Body of pancreas (tissue), 4 donors: ENCODE measurements at regions not wholly inside any gene's neighbourhood (a gene's known extent, or its start where the extent isn't known, plus 50 kb on each side); places are given as distances from the start of the nearest gene placed in this dataset.
"Not testable (repeated sequence)": the region's sequence is repeated elsewhere in the genome, so short reads cannot be mapped to it uniquely, and the experiment has no call there.

Experiments used
- ATAC-seq: fragments of 150-250 bp; one replicate; pipeline ENCODE4 v1.9.1; 2016
- DNase-seq, 4 donors: peaks; one replicate each; pipeline ENCODE4 v3.0.0-alpha.2; 2019
- H3K27ac ChIP-seq, 4 donors: fragments of 200-600 bp; sonication (generic); 1 replicate in 3 of 4; 2 replicates in 1 of 4; pipeline versions ENCODE4 v1.5.1 to v1.6.1; 2016 to 2019; ENCODE audit warnings: mild to moderate bottlenecking in 1 of 4, mixed read lengths in 1 of 4, moderate library complexity in 1 of 4
- H3K27me3 ChIP-seq, 2 donors: fragments of 200-600 bp; sonication (generic); one replicate each; pipeline ENCODE4 v1.6.0; 2016; ENCODE audit warnings: mild to moderate bottlenecking in 1 of 2
- H3K36me3 ChIP-seq, 2 donors: fragments of 200-600 bp; sonication (generic); replicated peaks in 1 of 2; 2 replicates each; pipeline ENCODE4 v1.5.1; 2016; ENCODE audit warnings: low read depth in 2 of 2; ENCODE audit not compliant: insufficient read depth in 1 of 2
- H3K4me1 ChIP-seq: fragments of 200-600 bp; sonication (generic); one replicate; pipeline ENCODE4 v1.6.0; 2016
- H3K4me3 ChIP-seq, 2 donors: fragments of 200-600 bp; sonication (generic); 1 replicate in 1 of 2; 2 replicates in 1 of 2; pipeline ENCODE4 v1.5.1; 2016 to 2019
- H3K9me3 ChIP-seq, 3 donors: fragments of 200-600 bp; sonication (generic); 1 replicate in 2 of 3; 2 replicates in 1 of 3; pipeline ENCODE4 v1.5.1; 2016
- CTCF ChIP-seq, 7 experiments: fragments of 450-650 bp in 4 of 7; fragments of 200-600 bp in 3 of 7; sonication (generic) in 3 of 7; IDR thresholded peaks; one replicate each; pipeline ENCODE4 v1.5.1; 2016 to 2019; ENCODE audit warnings: antibody characterized with exemption in 7 of 7
- POLR2A ChIP-seq, 3 donors: fragments of 450-650 bp; IDR thresholded peaks; one replicate each; pipeline ENCODE4 v1.6.1; 2016; ENCODE audit warnings: antibody characterized with exemption in 3 of 3, mild to moderate bottlenecking in 2 of 3
- WGBS, 2 donors: methylation state at CpG; one replicate each; pipeline ENCODE4 v1.1.5; 2017; 5-methylcytosine and 5-hydroxymethylcytosine counted together
- intact Hi-C: fragments of 100-400 bp; cut with DNase I; formaldehyde crosslinking; loops from one replicate; pipeline ENCODE4 v1.15.1; 2023

- intact Hi-C loops: no loop called here
- no peak overlapping the region for H3K4me3 ChIP-seq
- no peaks in the 10 kb centered on the region for H3K27me3 ChIP-seq
- DNase-seq (no peak), ATAC-seq (no peak)
- TF ChIP-seq POLR2A (IDR thresholded peaks at IDR 0.05) (no peak), CTCF (IDR thresholded peaks at IDR 0.05) (no peak)
- H3K4me1 ChIP-seq: peaks cover 41% of the 10 kb centered on the region
- H3K36me3 ChIP-seq: no peaks in the 10 kb centered on the region
- WGBS, 2 donors: 64 to 70% methylated on average over 1 of the region's 1 CpG
- no peaks in the 10 kb centered on the region for H3K9me3 ChIP-seq
- peak overlapping the region in 2 of 4 donors; percentile 26 to 31 for H3K27ac ChIP-seq
These were observed 420.1 kb upstream of the ACVR2A start for GRCh38 chr2:147424766-147425165.

- Histone ChIP-seq H3K27me3 (no peaks in the 10 kb centered on the region), H3K36me3 (no peaks in the 10 kb centered on the region), H3K9me3 (no peaks in the 10 kb centered on the region), H3K4me3 (no peak overlapping the region), H3K27ac (no peak overlapping the region), H3K4me1 (peaks cover 17% of the 10 kb centered on the region)
- intact Hi-C loops: no loop called here
- DNase-seq: no peak
- 71 to 84% methylated on average over 1 of the region's 1 CpG for WGBS, 2 donors
- TF ChIP-seq POLR2A (IDR thresholded peaks at IDR 0.05): no peak
- TF ChIP-seq CTCF (IDR thresholded peaks at IDR 0.05): no peak
- ATAC-seq: no peak
These were observed 423.7 kb upstream of the ACVR2A start for GRCh38 chr2:147420947-147421675.

- no peaks in the 10 kb centered on the region for H3K36me3 ChIP-seq
- H3K4me3 ChIP-seq: no peak overlapping the region
- TF ChIP-seq POLR2A (IDR thresholded peaks at IDR 0.05): no peak
- TF ChIP-seq CTCF (IDR thresholded peaks at IDR 0.05): no peak
- peaks cover 11% of the 10 kb centered on the region for H3K4me1 ChIP-seq
- DNase-seq: no peak
- no peaks in the 10 kb centered on the region for H3K27me3 ChIP-seq
- ATAC-seq: no peak
- H3K9me3 ChIP-seq: no peaks in the 10 kb centered on the region
- H3K27ac ChIP-seq: no peak overlapping the region
- 63 to 67% methylated on average over 7 of the region's 7 CpGs for WGBS, 2 donors
- intact Hi-C loops: no loop called here
These were observed 424.3 kb upstream of the ACVR2A start for GRCh38 chr2:147420517-147420916.

GRCh38 chr2:147416099-147416498, 428.7 kb upstream of the ACVR2A start:
- no peaks in the 10 kb centered on the region for H3K27me3 ChIP-seq
- H3K4me1 ChIP-seq: no peaks in the 10 kb centered on the region
- no peak overlapping the region for H3K4me3 ChIP-seq
- H3K9me3 ChIP-seq: no peaks in the 10 kb centered on the region
- H3K36me3 ChIP-seq: no peaks in the 10 kb centered on the region
- no peak for TF ChIP-seq POLR2A (IDR thresholded peaks at IDR 0.05)
- no peak for TF ChIP-seq CTCF (IDR thresholded peaks at IDR 0.05)
- ATAC-seq (no peak), DNase-seq (no peak)
- intact Hi-C loops: no loop called here
- no peak overlapping the region for H3K27ac ChIP-seq
- WGBS, 2 donors: 72 to 76% methylated on average over 4 of the region's 4 CpGs

GRCh38 chr2:147414656-147415055, 430.2 kb upstream of the ACVR2A start:
- H3K36me3 ChIP-seq, H3K27me3 ChIP-seq, ATAC-seq, H3K9me3 ChIP-seq, H3K4me1 ChIP-seq, H3K4me3 ChIP-seq, DNase-seq, H3K27ac ChIP-seq, intact Hi-C loops: not testable (repeated sequence)
- 52 to 86% methylated on average over 1 of the region's 1 CpG for WGBS, 2 donors
